GM10248 (cell line): ENCODE measurements at regions not wholly inside any gene's neighbourhood (a gene's known extent, or its start where the extent isn't known, plus 50 kb on each side); places are given as distances from the start of the nearest gene placed in this dataset.

Experiments used
- CTCF ChIA-PET: fragments of 300-600 bp; sonication (Branson Sonifier 250); formaldehyde crosslinking; extraction: SDS; loops from one replicate; lab custom pipeline; 2021; ENCODE audit warnings: antibody characterized with exemption; lab: Yijun Ruan, JAX
- POLR2A ChIA-PET: fragments of 350-650 bp; sonication (Branson Sonifier 250); formaldehyde crosslinking; extraction: SDS; loops from one replicate; lab custom pipeline; 2020; ENCODE audit warnings: antibody characterized with exemption; lab: Yijun Ruan, JAX
- DNase-seq: peaks from one replicate; pipeline ENCODE4 v3.0.0; 2012; ENCODE audit errors: extremely low spot score
- CTCF ChIP-seq: IDR thresholded peaks from 2 replicates; pipeline ENCODE4 v1.5.1; 2012; ENCODE audit warnings: mild to moderate bottlenecking, low read depth; ENCODE audit errors: extremely low read depth, missing control alignments, control extremely low read depth

DNA sequence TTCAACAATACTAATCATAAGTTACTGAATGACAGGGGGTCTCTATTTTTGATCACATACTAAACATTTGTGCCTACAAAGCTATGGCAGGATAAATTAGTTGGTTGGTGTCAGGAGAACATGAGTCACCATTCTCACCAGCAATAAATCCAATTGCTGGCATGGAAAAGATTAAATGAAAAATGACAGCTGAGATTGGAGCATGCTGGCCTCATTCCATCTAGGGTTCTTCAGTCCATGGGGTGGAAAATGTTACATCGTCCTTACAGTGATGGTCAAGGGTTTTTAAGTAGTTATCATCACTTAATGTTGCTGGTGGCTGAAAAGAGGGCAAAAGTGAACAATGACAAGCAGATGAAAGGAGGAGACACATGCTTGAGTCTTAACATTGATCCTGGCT lies 180.1 kb upstream of the BCL6 start:
- POLR2A ChIA-PET = no interaction called here
- DNase-seq = no peak
- CTCF ChIA-PET = no interaction called here
- no peak for TF ChIP-seq CTCF

DNA sequence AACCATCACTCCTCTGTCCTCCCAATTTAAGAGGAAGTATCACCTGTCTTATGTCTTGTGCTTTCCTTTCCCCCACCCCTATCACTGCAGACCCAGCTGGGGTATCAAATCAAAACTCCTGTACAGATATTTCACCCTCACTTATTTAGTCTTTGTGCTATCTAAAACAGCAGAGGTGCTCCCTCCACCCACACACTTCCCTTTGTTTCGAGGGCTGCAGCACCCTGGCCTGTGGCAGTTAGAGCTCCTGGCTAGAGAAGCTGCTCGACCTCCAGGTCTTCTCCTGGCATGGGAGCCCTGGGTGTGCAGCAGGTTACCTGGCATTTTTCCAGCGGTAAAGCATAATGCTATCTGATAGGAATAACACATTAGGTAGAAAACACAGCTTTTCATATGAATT lies 181.4 kb upstream of the BCL6 start:
- ChIA-PET POLR2A (no interaction called here), CTCF (interaction anchor here (1.2 to 1.6 kb wide), 3 partner anchors 21 to 184 kb away, joined by 3 to 4 read pairs (median 3); no protein-coding TSS in a partner anchor)
- TF ChIP-seq CTCF = no peak
- no peak for DNase-seq

- TF ChIP-seq CTCF = no peak
- POLR2A ChIA-PET = no interaction called here
- CTCF ChIA-PET = interaction anchor here (1.0 to 1.5 kb wide), 2 partner anchors 14 to 185 kb away, joined by 3 read pairs; no protein-coding TSS in a partner anchor
- no peak for DNase-seq
Observed at GRCh38 chr3:187927565-187927964, 182.3 kb upstream of the BCL6 start.

- ChIA-PET POLR2A (no interaction called here), CTCF (interaction anchor here (1.4 to 1.5 kb wide), 2 partner anchors 12 to 17 kb away, joined by 3 to 4 read pairs; no protein-coding TSS in a partner anchor)
- TF ChIP-seq CTCF = no peak
Observed at GRCh38 chr3:187929112-187929816, 184.0 kb upstream of the BCL6 start.

GRCh38 chr3:187930021-187930420 lies 184.8 kb upstream of the BCL6 start:
- no peak for DNase-seq
- TF ChIP-seq CTCF = no peak
- ChIA-PET POLR2A (no interaction called here), CTCF (interaction anchor here (1.5 kb wide), 1 partner anchor 12 kb away, joined by 4 read pairs; no protein-coding TSS in a partner anchor)

More at GRCh38 chr3:187929112-187929816, 184.0 kb upstream of the BCL6 start:
- DNase-seq = no peak

GRCh38 chr3:187931101-187931500 lies 185.8 kb upstream of the BCL6 start:
- ChIA-PET POLR2A (no interaction called here), CTCF (no interaction called here)

More at GRCh38 chr3:187931101-187931500, 185.8 kb upstream of the BCL6 start:
- TF ChIP-seq CTCF = no peak
- no peak for DNase-seq
